Uterus (tissue), 3 donors: ENCODE measurements at regions not wholly inside any gene's neighbourhood (a gene's known extent, or its start where the extent isn't known, plus 50 kb on each side); places are given as distances from the start of the nearest gene placed in this dataset.

Experiments
- DNase-seq, 2 donors: peaks; one replicate each; pipeline ENCODE4 v3.0.0-alpha.2; 2019 to 2020
- H3K27ac ChIP-seq, 2 donors: fragments of 200-600 bp; sonication (generic); 1 replicate in 1 of 2; 2 replicates in 1 of 2; pipeline ENCODE4 v1.5.1; 2016 to 2018
- H3K27me3 ChIP-seq, 2 donors: fragments of 200-600 bp; sonication (generic); one replicate each; pipeline ENCODE4 v1.5.1; 2018 to 2019; ENCODE audit warnings: control low read depth in 1 of 2
- H3K36me3 ChIP-seq, 2 donors: fragments of 200-600 bp; sonication (generic); one replicate each; pipeline ENCODE4 v1.5.1; 2019; ENCODE audit warnings: control low read depth in 1 of 2
- H3K4me1 ChIP-seq, 2 donors: fragments of 200-600 bp; sonication (generic); one replicate each; pipeline ENCODE4 v1.5.1; 2018 to 2019; ENCODE audit warnings: control low read depth in 1 of 2
- H3K4me3 ChIP-seq, 2 donors: fragments of 200-600 bp; sonication (generic); 1 replicate in 1 of 2; 2 replicates in 1 of 2; pipeline ENCODE4 v1.5.1; 2018 to 2019; ENCODE audit warnings: mild to moderate bottlenecking in 1 of 2
- H3K9me3 ChIP-seq, 2 donors: fragments of 200-600 bp; sonication (generic); one replicate each; pipeline ENCODE4 v1.5.1; 2019; ENCODE audit warnings: control low read depth in 1 of 2
- CTCF ChIP-seq, 4 experiments: fragments of 200-600 bp in 2 of 4; fragments of 450-650 bp in 2 of 4; sonication (generic) in 2 of 4; IDR thresholded peaks; one replicate each; pipeline ENCODE4 v1.5.1; 2016 to 2019; ENCODE audit warnings: antibody characterized with exemption in 4 of 4, mild to moderate bottlenecking in 2 of 4, moderate library complexity in 1 of 4
- POLR2A ChIP-seq, 2 donors: fragments of 450-650 bp; IDR thresholded peaks; one replicate each; pipeline ENCODE4 v1.6.1; 2016; ENCODE audit warnings: antibody characterized with exemption in 2 of 2, mild to moderate bottlenecking in 1 of 2, moderate library complexity in 1 of 2
- intact Hi-C: fragments of 100-400 bp; cut with DNase I; formaldehyde crosslinking; loops from one replicate; pipeline ENCODE4 v1.15.1; 2023; ENCODE audit warnings: low total_unique reads
- donor health status: DM: yes; HTN: yes; CAD: no.

DNA sequence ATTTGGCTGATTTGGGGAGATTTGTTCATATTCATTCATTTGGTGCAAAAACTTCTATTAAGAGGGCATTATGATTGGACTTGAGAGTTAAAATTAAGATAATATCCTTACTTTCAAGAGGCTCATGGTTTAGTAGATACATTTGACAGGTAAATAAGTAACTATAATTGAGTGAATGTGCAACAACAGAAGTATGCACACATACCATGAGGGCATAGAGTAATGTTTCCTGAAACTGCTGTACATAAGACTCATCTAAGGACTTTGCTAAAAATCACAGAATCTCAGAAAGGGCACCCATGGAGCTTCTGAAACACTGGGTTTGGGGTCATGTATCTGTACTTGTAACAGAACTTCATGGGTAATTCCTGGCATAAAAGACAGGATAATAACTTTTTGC, 70.1 kb upstream of the PPP2R2B start:
- intact Hi-C loops: no loop called here
- Histone ChIP-seq H3K36me3 (no peaks in the 10 kb centered on the region), H3K4me1 (no peaks in the 10 kb centered on the region), H3K4me3 (no peak overlapping the region), H3K27ac (no peak overlapping the region), H3K27me3 (no peaks in the 10 kb centered on the region), H3K9me3 (no peaks in the 10 kb centered on the region)
- DNase-seq: no peak
- no peak for TF ChIP-seq POLR2A (IDR thresholded peaks at IDR 0.05)
- no peak for TF ChIP-seq CTCF (IDR thresholded peaks at IDR 0.05)

DNA sequence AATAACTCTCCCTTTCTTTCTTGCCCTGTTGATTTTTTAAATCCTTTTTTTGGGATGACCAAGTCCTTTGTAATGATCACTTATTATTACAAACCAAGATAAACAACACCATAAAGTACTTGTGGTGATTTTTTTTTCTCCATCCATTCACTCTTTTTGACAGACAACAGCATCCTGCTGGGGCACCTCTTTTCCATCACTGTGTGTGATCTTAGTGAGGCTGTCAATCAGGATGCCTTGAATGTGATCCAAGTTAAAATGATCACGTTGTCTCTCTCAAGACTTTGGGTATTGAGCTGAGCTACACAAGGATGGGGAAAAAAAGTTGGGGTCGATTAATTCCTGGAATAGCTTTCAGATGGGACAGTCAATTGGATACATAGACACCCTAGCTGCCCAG, 73.6 kb upstream of the PPP2R2B start:
- Histone ChIP-seq H3K4me1 (no peaks in the 10 kb centered on the region), H3K9me3 (no peaks in the 10 kb centered on the region), H3K36me3 (no peaks in the 10 kb centered on the region), H3K27ac (no peak overlapping the region), H3K27me3 (no peaks in the 10 kb centered on the region), H3K4me3 (no peak overlapping the region)
- no peak for DNase-seq
- TF ChIP-seq CTCF (IDR thresholded peaks at IDR 0.05) (no peak), POLR2A (IDR thresholded peaks at IDR 0.05) (no peak)
- intact Hi-C loops: loop anchor here (10.0 kb wide), 1 partner anchor 417 kb away; no protein-coding TSS in a partner anchor

DNA sequence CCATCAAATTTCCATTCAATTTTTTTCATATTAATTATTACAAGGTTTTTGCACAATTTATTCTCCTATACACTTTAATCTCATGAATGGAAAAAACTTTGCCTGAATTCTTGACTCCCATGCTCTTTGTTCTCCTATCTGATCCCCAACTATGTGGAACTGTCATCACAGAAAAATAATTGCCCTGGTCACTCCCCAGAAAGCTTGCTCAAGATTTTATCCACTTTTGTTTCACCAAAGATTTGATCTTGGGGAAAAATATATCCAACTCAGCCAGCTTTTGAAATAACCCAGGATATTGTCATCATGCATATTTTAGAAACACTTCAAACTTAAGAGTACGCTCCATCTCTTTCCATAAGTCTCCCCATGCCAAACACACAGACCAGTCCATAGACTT, 77.7 kb upstream of the PPP2R2B start:
- H3K9me3 ChIP-seq: no peaks in the 10 kb centered on the region
- no peaks in the 10 kb centered on the region for H3K27me3 ChIP-seq
- H3K4me3 ChIP-seq: no peak overlapping the region
- no peak for TF ChIP-seq POLR2A (IDR thresholded peaks at IDR 0.05)
- TF ChIP-seq CTCF (IDR thresholded peaks at IDR 0.05): no peak
- no peak overlapping the region for H3K27ac ChIP-seq
- H3K4me1 ChIP-seq: no peaks in the 10 kb centered on the region
- no peak for DNase-seq
- no peaks in the 10 kb centered on the region for H3K36me3 ChIP-seq
- intact Hi-C loops: loop anchor here (10.0 kb wide), 1 partner anchor 421 kb away; no protein-coding TSS in a partner anchor

GRCh38 chr5:146959360-146959759, 80.8 kb upstream of the PPP2R2B start:
- intact Hi-C loops: loop anchor here (10.0 kb wide), 1 partner anchor 425 kb away; no protein-coding TSS in a partner anchor
- Histone ChIP-seq H3K27ac (no peak overlapping the region), H3K4me1 (no peaks in the 10 kb centered on the region), H3K9me3 (no peaks in the 10 kb centered on the region), H3K4me3 (no peak overlapping the region), H3K36me3 (no peaks in the 10 kb centered on the region), H3K27me3 (no peaks in the 10 kb centered on the region)
- TF ChIP-seq CTCF (IDR thresholded peaks at IDR 0.05) (no peak), POLR2A (IDR thresholded peaks at IDR 0.05) (no peak)
- no peak for DNase-seq

GRCh38 chr5:146962801-146963355, 84.3 kb upstream of the PPP2R2B start:
- Histone ChIP-seq H3K9me3 (no peaks in the 10 kb centered on the region), H3K27ac (no peak overlapping the region), H3K4me3 (no peak overlapping the region), H3K4me1 (no peaks in the 10 kb centered on the region), H3K36me3 (no peaks in the 10 kb centered on the region), H3K27me3 (no peaks in the 10 kb centered on the region)
- DNase-seq: no peak
- intact Hi-C loops: no loop called here
- TF ChIP-seq POLR2A (IDR thresholded peaks at IDR 0.05) (no peak), CTCF (IDR thresholded peaks at IDR 0.05) (no peak)
